ENCODE measurements at regions not wholly inside any gene's neighbourhood (a gene's known extent, or its start where the extent isn't known, plus 50 kb on each side); places are given as distances from the start of the nearest gene placed in this dataset.

GRCh38 chr5:102700916-102701315, 54.2 kb upstream of the PAM start:
- TF ChIP-seq POLR2A (IDR thresholded peaks at IDR 0.05; ENCODE audit: low read depth, low read length), result no peak
- TF ChIP-seq RCOR1 (IDR thresholded peaks at IDR 0.05; ENCODE audit: insufficient replicate concordance, low read length), result no peak
- no peak for TF ChIP-seq CEBPB (IDR thresholded peaks at IDR 0.05; ENCODE audit: low read depth, low read length)
- TF ChIP-seq RFX5 (IDR thresholded peaks at IDR 0.05; ENCODE audit: low read depth, low read length), result no peak
- TF ChIP-seq CHD1 (IDR thresholded peaks at IDR 0.05; ENCODE audit: low read depth, low read length), result no peak
- no peak for TF ChIP-seq NFE2L2 (IDR thresholded peaks at IDR 0.05; ENCODE audit: low read depth, low read length)
- no peak for TF ChIP-seq USF2 (IDR thresholded peaks at IDR 0.05; ENCODE audit: low read depth, low read length)
- no peak for TF ChIP-seq MAFK (IDR thresholded peaks at IDR 0.05; ENCODE audit: low read depth, low read length)
- TF ChIP-seq SMC3 (IDR thresholded peaks at IDR 0.05; ENCODE audit: low read depth, low read length), result no peak
- TF ChIP-seq RAD21 (IDR thresholded peaks at IDR 0.05; ENCODE audit: low read length), result no peak
- TF ChIP-seq ELK1 (IDR thresholded peaks at IDR 0.05; ENCODE audit: borderline replicate concordance, low read depth, low read length), result no peak
- no peak for TF ChIP-seq MXI1 (IDR thresholded peaks at IDR 0.05; ENCODE audit: borderline replicate concordance, low read depth, low read length)
- no peak for TF ChIP-seq FOS (IDR thresholded peaks at IDR 0.05; ENCODE audit: low read depth, low read length)
- TF ChIP-seq BHLHE40 (IDR thresholded peaks at IDR 0.05; ENCODE audit: low read depth, low read length), result no peak
- no peak for TF ChIP-seq MAZ (IDR thresholded peaks at IDR 0.05; ENCODE audit: borderline replicate concordance, low read depth, low read length)
- no peak for TF ChIP-seq CTCF (conservative IDR thresholded peaks at IDR 0.05; ENCODE audit: low read depth, low read length)
- Histone ChIP-seq H3K27me3 (ENCODE audit: control insufficient read depth, insufficient read depth, low read length) (no peaks in the 10 kb centered on the region), H3K4ac (ENCODE audit: low read depth, low read length) (no peak overlapping the region), H2AK5ac (ENCODE audit: low read depth, low read length) (no peak overlapping the region), H4K20me1 (ENCODE audit: insufficient read depth, low read length) (no peaks in the 10 kb centered on the region), H3K79me1 (ENCODE audit: low read depth in 1 of 2, low read length in 2 of 2) (no peaks in the 10 kb centered on the region), H3K4me2 (ENCODE audit: low read depth, low read length) (no peak overlapping the region), H2BK15ac (ENCODE audit: low read depth, low read length) (no peak overlapping the region), H3K4me3 (ENCODE audit: insufficient read depth, low read depth, low read length) (no peak overlapping the region), H4K5ac (ENCODE audit: low read depth, low read length) (no peak overlapping the region), H2AFZ (replicated peaks; ENCODE audit: low read length, poor library complexity) (no peak overlapping the region), H4K8ac (ENCODE audit: low read depth in 2 of 2, low read length in 2 of 2) (no peak overlapping the region), H3K9ac (ENCODE audit: low read depth, low read length) (no peak overlapping the region), H3K36me3 (ENCODE audit: control insufficient read depth, insufficient read depth, low read length) (no peaks in the 10 kb centered on the region), H2BK120ac (ENCODE audit: low read depth, low read length) (no peak overlapping the region), H3K9me3 (ENCODE audit: control insufficient read depth, insufficient read depth, low read length) (no peaks in the 10 kb centered on the region), H3K4me1 (ENCODE audit: control insufficient read depth, insufficient read depth, low read length) (no peaks in the 10 kb centered on the region), H2AK9ac (replicated peaks; ENCODE audit: low read depth, low read length, poor library complexity) (no peak overlapping the region), H2BK5ac (ENCODE audit: low read depth, low read length, poor library complexity, severe bottlenecking) (no peak overlapping the region), H3K27ac (ENCODE audit: insufficient read depth, low read length) (no peak overlapping the region), H3K18ac (ENCODE audit: low read depth, low read length) (no peak overlapping the region), H3K56ac (ENCODE audit: extremely low read depth, insufficient read depth, low read length) (no peak overlapping the region), H3K9me1 (ENCODE audit: insufficient read depth, low read length) (no peaks in the 10 kb centered on the region), H4K91ac (ENCODE audit: insufficient read depth, low read depth, low read length) (no peak overlapping the region), H2BK20ac (ENCODE audit: low read depth, low read length) (no peak overlapping the region), H3K14ac (replicated peaks; ENCODE audit: low read depth, low read length) (no peak overlapping the region), H3K23ac (ENCODE audit: low read depth, low read length) (no peak overlapping the region)
- in situ Hi-C loops (cut with MboI; ENCODE audit: low sequenced_read_pairs) (no loop called here), intact Hi-C loops (cut with micrococcal nuclease) (no loop called here), dilution Hi-C loops (cut with HindIII; ENCODE audit: low sequenced_read_pairs, unreplicated experiment) (no loop called here)
- BruUV-seq (replicated peaks), result no TSS peak
- DNase-seq, result no peak
- ChIA-PET POLR2A (ENCODE audit: unreplicated experiment) (no interaction called here), CTCF (no interaction called here)
- no CpG with 5 or more reads among the region's 2 CpGs for WGBS, 2 experiments (ENCODE audit: extremely low coverage in 2 of 2, insufficient read length in 1 of 2)
- no peak for ATAC-seq (ENCODE audit: low read depth)

Data from IMR-90 (cell line).